ENCODE measurements at regions not wholly inside any gene's neighbourhood (a gene's known extent, or its start where the extent isn't known, plus 50 kb on each side); places are given as distances from the start of the nearest gene placed in this dataset.

GRCh38 chr14:51547260-51547659, 104.5 kb upstream of the FRMD6 start:
- no peak for DNase-seq (ENCODE audit: low spot score)

- DNase-seq (ENCODE audit: low spot score): no peak
Measured at GRCh38 chr14:51547701-51548100, 104.0 kb upstream of the FRMD6 start.

GRCh38 chr14:51548187-51548586, 103.5 kb upstream of the FRMD6 start:
- no peak for DNase-seq (ENCODE audit: low spot score)

- DNase-seq (ENCODE audit: low spot score): no peak
Measured at GRCh38 chr14:51550636-51551035, 101.1 kb upstream of the FRMD6 start.

GRCh38 chr14:51552275-51552674, 99.4 kb upstream of the FRMD6 start:
- DNase-seq (ENCODE audit: low spot score): no peak

GRCh38 chr14:51552768-51553404, 98.8 kb upstream of the FRMD6 start:
- no peak for DNase-seq (ENCODE audit: low spot score)

GRCh38 chr14:51554339-51554920, 97.3 kb upstream of the FRMD6 start:
- DNase-seq (ENCODE audit: low spot score): no peak

- DNase-seq (ENCODE audit: low spot score): no peak
Measured at GRCh38 chr14:51554953-51555352, 96.8 kb upstream of the FRMD6 start.

GRCh38 chr14:51561141-51561540, 90.6 kb upstream of the FRMD6 start:
- DNase-seq (ENCODE audit: low spot score): no peak

GRCh38 chr14:51562816-51563215, 88.9 kb upstream of the FRMD6 start:
- no peak for DNase-seq (ENCODE audit: low spot score)

- no peak for DNase-seq (ENCODE audit: low spot score)
Measured at GRCh38 chr14:51563560-51563959, 88.2 kb upstream of the FRMD6 start.

- DNase-seq (ENCODE audit: low spot score): no peak
Measured at GRCh38 chr14:51564460-51564859, 87.2 kb upstream of the FRMD6 start.

GRCh38 chr14:51564986-51565604, 86.6 kb upstream of the FRMD6 start:
- DNase-seq (ENCODE audit: low spot score): no peak

GRCh38 chr14:51566831-51567582, 84.7 kb upstream of the FRMD6 start:
- DNase-seq (ENCODE audit: low spot score): no peak

- no peak for DNase-seq (ENCODE audit: low spot score)
Measured at GRCh38 chr14:51568366-51568765, 83.3 kb upstream of the FRMD6 start.

GRCh38 chr14:51573607-51574006, 78.1 kb upstream of the FRMD6 start:
- no peak for DNase-seq (ENCODE audit: low spot score)

GRCh38 chr14:51574009-51574408, 77.7 kb upstream of the FRMD6 start:
- no peak for DNase-seq (ENCODE audit: low spot score)

- DNase-seq (ENCODE audit: low spot score): no peak
Measured at GRCh38 chr14:51575349-51576116, 76.2 kb upstream of the FRMD6 start.

- DNase-seq (ENCODE audit: low spot score): no peak
Measured at GRCh38 chr14:51576117-51576430, 75.6 kb upstream of the FRMD6 start.

- DNase-seq (ENCODE audit: low spot score): no peak
Measured at GRCh38 chr14:51576879-51577278, 74.8 kb upstream of the FRMD6 start.

GRCh38 chr14:51578853-51579252, 72.9 kb upstream of the FRMD6 start:
- DNase-seq (ENCODE audit: low spot score): no peak
